Ammon's horn (tissue), 1 donor: ENCODE measurements at regions not wholly inside any gene's neighbourhood (a gene's known extent, or its start where the extent isn't known, plus 50 kb on each side); places are given as distances from the start of the nearest gene placed in this dataset.
"Not testable (repeated sequence)": the region's sequence is repeated elsewhere in the genome, so short reads cannot be mapped to it uniquely, and the experiment has no call there.

Source experiments
- DNase-seq: peaks from one replicate; pipeline ENCODE4 v3.0.0-alpha.2; 2016; ENCODE audit warnings: low spot score

DNA sequence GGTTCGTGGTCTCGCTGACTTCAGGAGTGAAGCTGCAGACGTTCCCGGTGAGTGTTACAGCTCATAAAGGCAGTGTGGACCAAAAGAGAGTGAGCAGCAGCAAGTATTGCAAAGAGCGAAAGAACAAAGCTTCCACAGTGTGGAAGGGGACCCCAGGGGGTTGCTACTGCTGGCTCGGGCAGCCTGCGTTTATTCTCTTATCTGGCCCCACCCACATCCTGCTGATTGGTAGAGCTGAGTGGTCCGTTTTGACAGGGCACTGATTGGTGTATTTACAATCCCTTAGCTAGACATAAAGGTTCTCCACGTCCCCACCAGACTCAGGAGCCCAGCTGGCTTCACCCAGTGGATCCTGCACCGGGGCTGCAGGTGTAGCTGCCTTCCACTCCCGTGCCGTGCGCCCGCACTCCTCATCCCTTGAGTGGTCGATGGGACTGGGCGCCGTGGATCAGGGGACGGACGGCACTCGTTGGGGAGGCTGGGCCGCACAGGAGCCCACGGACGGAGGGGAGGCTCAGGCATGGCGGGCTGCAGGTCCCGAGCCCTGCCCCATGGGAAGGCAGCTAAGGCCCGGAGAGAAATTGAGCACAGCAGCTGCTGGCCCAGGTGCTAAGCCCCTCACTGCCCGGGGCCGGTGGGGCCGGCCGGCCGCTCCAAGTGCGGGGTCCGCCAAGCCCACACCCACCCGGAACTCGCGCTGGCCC lies 2661.6 kb upstream of the PCDH20 start:
- DNase-seq = not testable (repeated sequence)

DNA sequence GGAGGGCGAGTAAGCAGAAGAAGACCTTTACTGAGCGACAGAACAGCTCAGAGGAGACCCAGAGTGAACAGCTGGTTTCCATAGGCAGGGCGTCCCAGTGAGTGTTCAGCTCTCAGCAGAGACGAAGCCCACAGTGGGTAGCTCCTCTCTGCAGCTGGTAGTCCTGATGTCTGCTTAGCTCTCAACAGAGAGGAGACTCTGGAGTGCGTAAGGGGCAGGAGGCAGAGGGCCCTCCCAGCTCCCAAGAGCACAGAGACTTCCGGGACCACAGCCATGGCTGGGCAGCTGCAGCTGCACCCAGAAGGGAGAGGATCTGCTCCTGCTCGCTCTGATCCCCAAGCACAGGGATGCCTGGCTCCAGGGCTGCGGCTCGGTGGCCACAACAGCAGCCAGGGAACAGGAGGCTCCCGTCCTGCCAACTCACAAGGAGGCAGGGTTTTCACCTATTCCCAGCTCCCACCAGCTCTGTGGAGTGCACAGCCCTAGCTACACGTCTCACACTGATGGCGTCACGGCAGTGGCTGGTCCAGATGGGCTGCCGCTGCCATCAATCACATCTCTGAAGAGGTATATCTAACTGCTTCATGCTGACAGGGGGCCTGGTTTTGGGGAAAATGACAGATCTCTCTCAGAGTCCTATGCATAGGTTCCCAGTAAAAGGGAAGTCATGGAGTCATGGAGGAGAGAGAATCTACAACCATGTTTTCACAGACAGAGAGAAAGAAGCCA lies 2660.1 kb upstream of the PCDH20 start:
- DNase-seq = no peak

DNA sequence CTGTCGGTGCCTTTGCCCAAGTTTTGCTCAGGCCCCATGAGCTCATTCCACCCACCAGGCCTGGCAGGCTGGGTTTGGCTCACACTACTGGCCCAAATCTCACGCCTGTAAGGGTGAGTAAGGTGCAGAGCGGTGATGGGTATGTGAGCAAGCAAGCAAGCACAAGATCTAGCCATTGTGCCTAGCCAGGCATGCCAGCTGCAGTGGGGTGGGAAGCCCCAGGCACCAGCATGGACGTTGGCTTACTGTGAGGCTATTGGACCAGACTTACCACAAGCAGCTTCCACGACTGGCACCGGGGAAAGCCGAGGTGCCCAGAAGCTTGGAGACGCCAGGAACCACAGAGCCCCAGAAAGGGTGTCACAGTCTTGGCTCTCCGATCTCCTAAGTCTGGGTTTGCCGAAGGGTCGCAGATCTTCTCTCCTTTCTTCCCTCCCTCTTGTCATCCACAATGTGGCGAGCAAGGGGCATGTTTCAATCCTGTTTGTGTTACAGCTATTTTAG lies 2659.4 kb upstream of the PCDH20 start:
- no peak for DNase-seq

DNA sequence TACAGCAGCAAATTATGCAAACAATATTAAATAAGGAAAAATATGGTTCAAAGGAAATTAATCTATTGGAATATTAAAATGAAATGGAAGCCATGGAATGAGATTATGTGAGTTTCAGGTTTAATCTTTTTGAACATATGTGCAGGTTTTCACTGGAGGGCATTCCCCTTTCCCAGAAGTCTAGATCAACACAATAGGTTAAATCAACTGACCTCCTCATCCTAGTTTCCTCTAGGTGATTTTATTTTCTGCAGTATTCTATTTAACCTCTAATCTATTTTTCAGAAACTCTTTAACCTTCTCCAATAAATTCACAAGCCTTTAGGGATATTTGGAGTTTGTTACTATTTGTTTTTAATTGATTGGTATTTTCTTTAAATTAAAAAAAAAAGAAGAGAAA lies 2657.6 kb upstream of the PCDH20 start:
- DNase-seq = no peak

DNA sequence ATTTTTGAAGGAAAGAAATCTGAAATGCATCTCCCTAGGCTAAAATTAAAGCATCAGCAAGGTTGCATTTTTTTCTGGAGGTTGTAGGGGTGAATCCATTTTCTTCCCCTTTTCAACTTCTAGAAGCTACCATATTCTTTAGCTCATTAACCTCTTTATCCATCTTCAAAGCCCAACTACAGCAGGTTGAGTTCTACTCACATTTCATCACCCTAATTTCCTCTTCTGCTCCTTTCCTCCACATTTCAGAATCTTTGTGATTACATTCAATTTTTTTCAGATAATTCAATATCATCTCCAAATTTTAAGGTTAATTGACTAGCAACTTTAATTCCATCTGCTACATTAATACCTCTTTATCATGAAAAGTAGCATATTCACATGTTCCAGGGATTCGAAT lies 2655.7 kb upstream of the PCDH20 start:
- no peak for DNase-seq

DNA sequence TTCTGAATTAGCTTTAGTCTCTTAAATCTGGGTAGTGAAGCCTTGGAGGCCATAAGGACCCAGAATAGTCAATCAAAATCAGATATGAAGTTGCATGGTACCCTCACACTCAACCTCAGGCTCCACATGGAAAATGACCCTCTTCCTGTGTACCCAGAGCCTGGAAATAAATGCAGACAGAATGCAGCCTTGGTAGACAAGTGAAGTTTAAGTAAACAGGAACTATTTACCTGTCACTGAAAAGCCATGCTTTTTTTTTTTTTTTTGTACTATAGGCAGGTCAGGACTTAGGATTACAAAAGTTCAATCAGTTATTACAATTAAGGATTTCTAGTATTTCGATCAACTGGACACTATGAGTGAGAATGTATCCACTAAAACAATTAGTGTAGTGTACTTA lies 2654.2 kb upstream of the PCDH20 start:
- no peak for DNase-seq

DNA sequence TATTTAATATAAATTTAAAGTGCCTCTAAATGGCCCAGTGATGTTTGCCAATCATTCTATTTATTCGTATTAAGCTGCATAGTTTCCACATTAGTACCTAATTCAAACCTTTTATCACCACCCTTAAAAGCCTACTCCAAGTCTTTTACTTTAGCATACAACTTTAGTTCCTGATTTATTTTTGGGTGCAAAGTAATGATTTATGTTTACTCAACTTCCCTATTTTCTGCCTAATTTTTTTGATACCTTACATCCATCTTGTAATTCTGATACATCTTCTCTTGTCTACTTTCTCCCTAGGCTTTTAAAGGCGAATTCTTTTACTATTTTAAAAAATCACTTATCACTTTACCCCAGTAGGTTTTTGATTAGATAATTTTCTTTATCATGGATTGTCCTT lies 2651.1 kb upstream of the PCDH20 start:
- DNase-seq = no peak

DNA sequence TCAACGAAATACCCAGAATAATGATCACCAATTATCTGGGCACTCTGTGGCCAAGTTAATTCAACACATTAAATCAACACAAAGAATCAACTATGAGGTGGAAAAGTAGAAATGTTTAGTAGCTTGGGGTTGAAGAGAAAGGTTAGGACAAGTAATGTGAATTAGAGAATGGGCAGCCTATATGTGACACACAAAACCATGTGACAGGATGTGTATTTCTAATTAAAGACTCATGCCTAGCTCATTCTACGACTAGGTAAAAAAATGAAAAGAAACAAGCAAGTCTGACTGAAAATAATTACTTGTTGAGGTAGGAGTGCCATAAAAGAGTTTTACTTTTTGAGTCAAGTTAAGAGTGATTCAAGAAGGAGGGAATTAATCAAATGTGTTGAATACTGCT lies 2646.0 kb upstream of the PCDH20 start:
- DNase-seq = no peak

DNA sequence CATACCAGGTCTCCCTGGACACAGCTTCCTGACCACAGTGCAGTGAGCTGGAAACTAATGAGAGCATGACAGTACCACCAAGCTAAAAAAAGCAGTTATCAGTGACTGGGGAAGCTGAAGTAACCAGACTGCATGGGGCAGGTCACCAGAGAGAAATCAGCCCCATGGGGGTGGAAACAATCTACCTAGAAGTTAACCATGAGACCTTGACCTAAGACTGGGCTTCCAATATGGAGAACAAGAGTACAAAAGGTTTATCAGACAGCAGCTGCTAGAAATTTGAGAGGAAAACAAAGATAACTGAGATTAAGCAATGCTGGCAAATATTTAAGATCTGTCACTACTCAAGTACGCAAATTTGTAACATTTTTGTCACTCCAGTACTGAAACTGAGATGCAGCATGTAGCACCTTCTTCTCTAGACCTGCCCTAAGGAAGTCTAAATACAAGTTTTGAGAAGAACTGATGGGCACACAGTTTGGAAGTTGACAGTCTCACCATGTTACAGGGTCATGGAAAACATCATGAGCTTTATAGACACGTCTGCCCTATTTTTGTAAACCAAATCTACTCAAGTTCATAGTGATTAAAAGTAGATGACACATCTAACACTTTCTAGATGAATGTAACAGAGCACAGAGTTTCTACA lies 2641.8 kb upstream of the PCDH20 start:
- DNase-seq = no peak

DNA sequence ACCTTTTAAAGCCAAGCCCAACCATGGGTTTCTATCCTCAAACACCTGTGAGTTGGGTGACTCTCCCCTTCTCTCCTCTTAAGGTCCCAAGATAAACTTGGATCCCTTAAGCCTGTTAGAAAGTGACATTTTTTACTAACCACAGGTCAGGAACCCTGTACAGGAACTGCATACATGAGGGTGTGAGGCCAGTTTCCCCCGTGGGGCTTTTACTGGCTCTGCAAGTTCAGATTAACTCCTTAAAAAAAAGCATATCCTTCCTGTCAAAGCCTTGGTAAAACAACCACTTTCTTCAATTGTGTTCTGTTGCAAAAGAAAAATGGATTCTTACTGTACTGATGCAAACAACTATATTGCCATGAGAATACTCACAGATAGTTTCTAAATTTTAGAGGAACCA lies 2638.7 kb upstream of the PCDH20 start:
- no peak for DNase-seq

DNA sequence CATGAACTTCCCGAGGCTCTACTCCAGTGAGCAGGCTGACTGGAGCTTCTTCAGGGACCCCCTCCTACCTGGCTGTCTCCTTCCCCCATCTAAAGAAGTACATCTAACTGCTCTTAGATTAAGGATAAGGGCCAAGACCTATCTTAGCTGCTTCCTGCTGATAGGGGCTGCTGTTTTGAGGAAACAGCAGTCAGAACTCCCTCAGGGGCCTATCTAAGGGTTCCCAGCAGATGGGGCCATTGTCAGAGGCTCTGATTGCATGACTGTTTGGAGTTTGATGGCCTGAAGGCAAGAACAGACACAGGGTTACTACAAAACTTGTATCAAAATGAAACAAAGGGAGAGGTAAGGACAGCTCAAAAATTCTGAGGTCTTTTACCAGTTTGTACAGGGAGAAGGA lies 2636.9 kb upstream of the PCDH20 start:
- no peak for DNase-seq

DNA sequence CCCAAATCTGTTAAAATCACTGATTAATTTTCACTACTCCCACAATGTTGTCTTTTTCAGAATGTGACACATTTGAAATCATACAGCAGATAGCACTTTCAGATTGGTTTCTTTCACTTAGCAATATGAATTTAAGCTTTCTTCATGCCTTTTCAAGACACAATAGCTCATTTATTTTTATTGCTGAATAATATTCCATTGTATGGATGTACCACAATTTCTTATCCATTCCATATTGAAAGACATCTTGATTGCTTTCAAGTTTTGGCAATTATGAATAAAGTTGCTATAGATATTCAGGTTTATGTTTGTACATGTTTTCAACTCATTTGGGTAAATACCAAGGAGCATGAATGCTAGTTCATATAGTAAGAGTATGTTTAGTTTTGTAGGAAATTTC lies 2635.6 kb upstream of the PCDH20 start:
- DNase-seq = no peak

DNA sequence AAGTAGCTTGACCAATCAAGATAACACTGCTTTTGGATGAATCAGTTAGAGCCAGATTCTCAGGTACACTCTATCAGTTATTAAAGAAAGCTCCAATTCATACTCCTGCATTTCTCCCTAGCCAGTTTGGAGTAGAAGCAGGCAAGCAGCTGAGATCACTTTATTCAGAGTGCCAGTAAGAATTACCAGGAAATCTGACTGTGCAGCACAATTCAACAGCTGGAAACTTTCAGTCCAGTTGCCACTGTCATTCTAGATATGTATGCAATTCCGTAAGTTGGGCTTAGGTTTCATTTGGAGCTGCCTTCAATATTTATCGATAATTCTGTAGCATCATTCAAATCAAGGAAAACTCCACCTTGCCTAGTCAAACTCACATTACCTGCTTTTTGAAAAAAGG lies 2625.6 kb upstream of the PCDH20 start:
- DNase-seq = no peak

DNA sequence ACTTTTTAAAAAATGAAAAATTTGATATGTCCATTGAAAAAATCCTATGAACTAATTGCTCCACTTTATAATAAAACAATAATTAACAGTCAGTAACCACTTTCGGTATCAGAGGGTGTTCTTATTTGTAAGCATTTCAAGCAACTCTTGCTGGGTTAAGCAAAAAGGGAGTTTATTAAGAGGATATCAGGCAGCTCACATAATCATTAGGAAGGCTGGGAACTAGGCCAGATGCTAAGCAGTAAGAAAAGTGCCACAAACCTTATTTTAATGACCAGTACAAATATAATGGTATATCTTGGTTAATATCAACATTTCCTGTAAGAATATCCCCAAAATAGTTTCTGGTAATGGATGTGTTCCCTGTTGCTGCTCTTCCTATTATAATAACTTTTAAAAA lies 2618.3 kb upstream of the PCDH20 start:
- DNase-seq = no peak

DNA sequence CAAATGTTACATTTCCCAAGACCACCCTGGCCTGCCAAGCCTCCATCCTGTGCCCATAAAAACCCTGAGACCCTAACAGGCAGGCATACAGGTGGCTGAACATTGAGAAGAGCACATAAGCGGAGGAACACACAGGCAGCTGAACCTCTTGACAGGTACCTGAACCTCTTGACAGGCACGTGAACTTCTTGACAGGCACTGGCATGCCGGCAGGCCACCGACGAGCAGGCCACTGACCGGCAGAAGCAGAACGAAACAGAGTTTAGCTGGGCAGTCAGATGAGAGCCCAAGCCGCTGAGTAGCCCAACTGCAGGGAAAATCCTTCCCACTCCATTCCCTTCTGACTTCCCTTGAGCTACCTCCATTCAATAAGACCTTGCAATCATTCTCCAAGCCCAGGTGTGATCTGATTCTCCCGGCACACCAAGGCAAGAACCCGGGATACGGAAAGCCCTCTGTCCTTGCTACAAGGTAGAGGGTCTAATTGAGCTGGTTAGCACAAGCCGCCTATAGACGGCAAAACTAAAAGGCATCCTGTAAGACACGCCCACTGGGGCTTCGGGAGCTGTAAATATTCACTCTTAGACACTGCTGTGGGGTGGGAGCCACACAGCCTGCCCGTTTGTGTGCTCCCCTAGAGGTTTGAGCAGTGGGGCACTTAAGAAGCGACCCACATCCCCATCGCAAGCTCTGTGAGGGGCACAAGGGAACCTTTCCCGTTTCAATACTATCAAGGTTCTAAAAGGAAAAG lies 2613.9 kb upstream of the PCDH20 start:
- no peak for DNase-seq

DNA sequence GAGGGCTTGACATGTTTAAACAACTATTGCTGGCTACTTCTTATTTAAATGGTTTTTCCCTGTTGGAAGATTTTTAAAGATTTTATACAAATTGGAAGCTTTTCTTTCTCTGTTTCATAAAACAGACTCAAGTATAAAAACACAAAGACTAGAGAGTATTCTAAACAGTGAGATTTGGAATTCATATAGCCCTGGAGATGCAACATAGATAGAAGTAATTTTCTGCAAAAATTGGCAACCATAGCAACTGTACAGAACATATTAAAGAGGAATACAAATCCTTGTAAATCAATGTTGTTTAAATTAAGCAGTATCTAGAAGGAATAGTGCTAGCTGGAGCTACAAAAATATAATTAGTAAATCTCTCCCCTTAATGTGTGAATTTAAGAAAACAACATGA lies 2612.9 kb upstream of the PCDH20 start:
- DNase-seq = no peak

DNA sequence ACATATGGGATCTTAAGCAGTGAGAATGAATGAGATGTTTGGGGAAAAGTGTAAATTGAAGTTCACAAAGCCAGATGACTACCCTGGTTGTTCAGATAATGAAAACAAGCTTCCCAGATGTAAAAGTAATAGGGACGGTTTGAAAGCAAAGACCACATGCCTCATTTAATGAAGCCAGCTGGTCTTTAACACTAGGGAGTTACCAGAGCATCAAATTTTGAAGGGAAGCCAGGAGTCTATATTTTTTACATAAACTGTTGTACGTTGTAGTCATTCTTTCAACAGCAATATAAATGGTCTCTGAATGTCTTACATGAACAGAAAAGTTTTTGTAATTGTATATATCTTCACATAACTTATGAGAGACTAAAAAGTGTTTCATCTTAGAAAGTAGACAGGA lies 2604.5 kb upstream of the PCDH20 start:
- DNase-seq = no peak

DNA sequence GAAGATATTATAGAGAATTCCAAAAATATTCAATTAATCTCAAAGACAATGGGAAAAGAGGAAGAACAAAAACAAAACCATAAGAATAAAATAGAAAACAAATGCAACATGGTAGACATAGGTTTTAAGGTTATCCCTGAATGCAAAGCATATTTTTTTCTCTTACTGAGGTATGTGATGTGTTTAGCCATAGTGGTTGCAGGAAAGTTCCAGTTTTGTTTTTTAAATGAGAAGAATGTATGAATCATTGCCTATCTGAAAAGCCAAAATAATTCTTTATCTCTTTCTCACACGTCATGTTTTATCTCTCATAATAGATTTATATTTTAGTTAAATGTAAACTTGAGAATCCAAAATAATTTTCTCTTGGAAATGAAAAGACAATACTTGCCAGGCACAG lies 2591.7 kb upstream of the PCDH20 start:
- no peak for DNase-seq

DNA sequence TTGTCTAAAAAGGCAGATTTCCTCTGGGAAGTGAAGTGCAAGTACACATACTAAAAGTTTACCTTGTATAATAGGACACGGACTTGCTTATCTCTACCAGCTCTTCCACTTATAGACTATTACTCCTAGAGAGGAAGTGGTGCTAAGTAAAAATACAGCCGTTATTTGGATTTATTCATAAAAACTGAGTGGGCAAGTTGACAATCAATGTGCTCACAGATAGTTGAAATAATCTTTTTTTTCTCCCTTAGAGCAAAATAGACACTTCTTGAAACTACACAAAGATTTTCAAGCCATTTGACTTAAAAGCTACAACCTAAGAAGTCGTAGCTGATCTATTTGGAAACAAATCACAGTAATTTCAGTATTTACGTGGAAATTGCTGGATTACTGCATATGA lies 2584.7 kb upstream of the PCDH20 start:
- no peak for DNase-seq

DNA sequence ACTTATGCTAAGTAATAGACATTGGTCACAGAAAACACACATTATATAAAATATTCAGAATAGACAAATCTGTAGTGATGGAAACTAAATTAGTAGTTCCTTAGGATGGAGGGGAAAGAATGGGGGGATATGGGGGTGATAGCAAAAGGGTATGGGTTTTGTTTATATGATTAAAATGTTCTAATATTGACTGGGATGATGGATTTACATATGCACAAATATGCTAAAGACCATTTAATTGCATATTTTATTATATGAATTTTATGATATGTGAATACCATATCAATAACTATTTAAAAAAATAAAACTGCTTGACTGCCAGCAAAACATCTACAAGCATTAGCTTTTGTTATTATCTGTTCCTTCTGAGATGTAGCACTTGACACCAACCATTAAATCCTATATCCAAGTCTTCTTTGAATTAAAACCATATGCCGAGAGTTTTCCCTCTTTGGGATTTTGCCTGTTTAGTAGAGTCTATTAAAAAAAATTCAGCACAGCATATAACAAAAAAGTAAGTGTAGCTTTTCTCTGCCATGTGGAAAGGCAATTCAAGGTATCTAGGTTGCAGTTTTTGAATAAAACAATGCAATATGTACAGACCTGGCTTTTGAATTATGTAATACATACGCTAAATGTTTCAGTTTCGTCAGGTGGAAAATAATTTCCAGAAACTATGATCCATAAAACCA lies 2584.1 kb upstream of the PCDH20 start:
- DNase-seq = no peak

DNA sequence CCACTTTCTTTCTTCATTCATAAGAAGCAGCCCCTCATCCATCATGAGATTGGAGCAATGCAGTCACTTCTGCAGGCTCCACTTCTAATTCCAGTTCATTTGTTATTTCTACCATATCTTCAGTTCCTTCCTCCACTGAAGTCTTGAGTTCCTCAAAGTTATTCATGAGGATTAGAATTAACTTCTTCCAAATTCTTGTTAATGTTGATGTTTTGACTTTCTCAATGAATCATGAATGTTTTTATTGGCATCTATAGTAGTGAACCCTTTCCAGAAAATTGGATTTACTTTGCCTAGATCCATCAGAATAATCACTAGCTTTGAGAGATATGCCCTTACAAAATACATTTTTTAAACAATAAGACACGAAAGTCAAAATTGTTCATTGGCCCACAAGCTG lies 2567.7 kb upstream of the PCDH20 start:
- DNase-seq = no peak

DNA sequence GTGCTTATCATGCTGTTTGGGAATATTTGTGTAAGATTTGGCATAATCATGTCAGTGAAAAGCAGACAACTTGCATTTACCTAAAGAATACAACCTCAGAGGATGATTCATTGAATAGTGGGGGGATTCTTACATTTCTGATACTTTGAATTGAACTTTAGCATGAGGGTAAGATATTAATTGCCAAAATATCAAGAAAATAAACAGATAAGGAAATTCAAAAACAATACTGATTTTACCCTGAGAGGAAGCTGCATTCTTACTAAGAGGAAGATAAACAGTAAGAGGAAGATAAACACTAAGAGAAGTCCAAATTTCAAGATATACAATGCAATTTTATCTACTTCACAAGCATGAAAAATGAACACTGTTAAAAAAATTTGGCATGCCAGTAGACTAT lies 2564.3 kb upstream of the PCDH20 start:
- DNase-seq = no peak
